HG03565 (cell line): ENCODE measurements at regions not wholly inside any gene's neighbourhood (a gene's known extent, or its start where the extent isn't known, plus 50 kb on each side); places are given as distances from the start of the nearest gene placed in this dataset.
"Not testable (repeated sequence)": the region's sequence is repeated elsewhere in the genome, so short reads cannot be mapped to it uniquely, and the experiment has no call there.

Source experiments
- ATAC-seq: cut with Tn5 transposase; IDR thresholded peaks from one replicate; pipeline ENCODE4 v1.9.1; 2021; ENCODE audit warnings: mild to moderate bottlenecking, moderate library complexity; ENCODE audit not compliant: unreplicated experiment

- ATAC-seq = no peak
Observed at GRCh38 chr5:3120028-3120427, 368.6 kb upstream of the IRX2 start.

- ATAC-seq = no peak
Observed at GRCh38 chr5:3119435-3119834, 368.0 kb upstream of the IRX2 start.

- ATAC-seq = no peak
Observed at GRCh38 chr5:3118340-3118739, 366.9 kb upstream of the IRX2 start.

- ATAC-seq = no peak
Observed at GRCh38 chr5:3116366-3116765, 364.9 kb upstream of the IRX2 start.

- ATAC-seq = no peak
Observed at GRCh38 chr5:3114467-3114866, 363.0 kb upstream of the IRX2 start.

GRCh38 chr5:3110371-3110770 lies 358.9 kb upstream of the IRX2 start:
- ATAC-seq = no peak

- ATAC-seq = no peak
Observed at GRCh38 chr5:3107156-3107611, 355.7 kb upstream of the IRX2 start.

GRCh38 chr5:3105581-3105980 lies 354.1 kb upstream of the IRX2 start:
- no peak for ATAC-seq

- no peak for ATAC-seq
Observed at GRCh38 chr5:3105172-3105571, 353.7 kb upstream of the IRX2 start.

GRCh38 chr5:3104429-3105060 lies 353.1 kb upstream of the IRX2 start:
- no peak for ATAC-seq

GRCh38 chr5:3103262-3103811 lies 351.9 kb upstream of the IRX2 start:
- no peak for ATAC-seq

GRCh38 chr5:3102531-3102930 lies 351.1 kb upstream of the IRX2 start:
- no peak for ATAC-seq

- no peak for ATAC-seq
Observed at GRCh38 chr5:3101561-3101960, 350.1 kb upstream of the IRX2 start.

- ATAC-seq = no peak
Observed at GRCh38 chr5:3100921-3101551, 349.6 kb upstream of the IRX2 start.

GRCh38 chr5:3099954-3100353 lies 348.5 kb upstream of the IRX2 start:
- ATAC-seq = no peak

- ATAC-seq = no peak
Observed at GRCh38 chr5:3099526-3099925, 348.0 kb upstream of the IRX2 start.

- ATAC-seq = no peak
Observed at GRCh38 chr5:3098821-3099220, 347.3 kb upstream of the IRX2 start.

- ATAC-seq = no peak
Observed at GRCh38 chr5:3092664-3093063, 341.2 kb upstream of the IRX2 start.

GRCh38 chr5:3092211-3092610 lies 340.7 kb upstream of the IRX2 start:
- no peak for ATAC-seq

- no peak for ATAC-seq
Observed at GRCh38 chr5:3091040-3091774, 339.7 kb upstream of the IRX2 start.

GRCh38 chr5:3090305-3090704 lies 338.8 kb upstream of the IRX2 start:
- ATAC-seq = not testable (repeated sequence)

- no peak for ATAC-seq
Observed at GRCh38 chr5:3080366-3080765, 328.9 kb upstream of the IRX2 start.
